NCI-H82 (cell line): ENCODE measurements at regions not wholly inside any gene's neighbourhood (a gene's known extent, or its start where the extent isn't known, plus 50 kb on each side); places are given as distances from the start of the nearest gene placed in this dataset.

Source experiments
- DNase-seq: peaks from one replicate; lab custom pipeline; 2025; lab: John Stamatoyannopoulos, UW

GRCh38 chr2:16317211-16317830 lies 348.3 kb downstream of the CYRIA start:
- DNase-seq: no peak

DNA sequence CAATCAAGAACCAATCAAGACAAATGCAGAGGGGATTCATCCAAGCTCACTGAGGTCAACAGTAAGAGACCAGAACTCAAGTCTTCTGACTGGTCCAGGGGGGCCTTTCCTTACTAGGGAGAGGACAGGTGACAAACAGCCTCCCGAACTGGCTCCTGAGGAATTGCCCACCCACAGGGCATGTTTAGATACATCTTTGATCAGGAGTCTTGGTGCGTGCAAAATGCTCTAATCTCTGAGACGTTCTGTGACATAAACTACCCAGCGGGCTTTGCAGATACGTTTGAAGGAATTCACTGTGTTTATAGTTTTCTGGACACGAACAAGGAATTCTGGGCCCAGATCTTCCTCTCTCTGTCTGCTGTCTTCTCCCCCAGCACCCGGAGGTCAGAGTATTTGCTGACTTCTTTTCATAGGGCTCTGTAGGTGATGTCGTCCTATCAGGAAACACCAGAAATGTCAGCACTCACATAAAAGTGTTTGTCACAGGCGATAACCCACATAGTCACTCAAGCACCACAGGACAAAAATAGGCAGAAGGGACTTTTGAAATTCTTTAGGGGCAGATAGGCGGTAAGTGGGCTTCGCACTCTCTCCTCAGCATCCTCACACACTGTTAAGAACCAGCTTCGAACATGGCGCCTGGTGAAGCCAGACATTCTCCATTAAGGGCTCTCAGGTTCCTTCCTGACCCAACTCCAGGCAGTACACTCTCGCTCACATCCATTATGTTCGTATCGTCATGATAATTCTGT lies 349.0 kb downstream of the CYRIA start:
- DNase-seq: no peak

DNA sequence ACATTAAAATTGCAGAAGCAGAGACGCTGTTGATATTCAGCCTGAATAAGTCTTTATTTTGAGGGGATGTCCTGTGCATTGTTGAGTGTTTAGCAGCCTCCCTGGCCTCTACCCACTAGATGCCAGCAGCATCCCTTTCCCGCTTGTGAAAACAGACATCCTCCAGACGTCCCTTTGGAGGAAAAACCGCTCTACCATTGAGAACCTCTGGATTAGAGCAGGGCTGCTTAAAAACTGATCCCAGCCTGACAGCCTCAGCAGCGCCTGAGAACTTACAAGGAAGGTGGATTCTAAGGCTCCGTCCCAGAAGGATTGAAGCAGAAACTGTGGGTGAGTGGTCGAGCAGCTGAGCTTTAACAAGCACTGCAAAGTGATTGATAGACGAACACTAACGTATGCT lies 349.7 kb downstream of the CYRIA start:
- DNase-seq: peak; percentile 28

GRCh38 chr2:16315458-16315835 lies 350.2 kb downstream of the CYRIA start:
- no peak for DNase-seq

DNA sequence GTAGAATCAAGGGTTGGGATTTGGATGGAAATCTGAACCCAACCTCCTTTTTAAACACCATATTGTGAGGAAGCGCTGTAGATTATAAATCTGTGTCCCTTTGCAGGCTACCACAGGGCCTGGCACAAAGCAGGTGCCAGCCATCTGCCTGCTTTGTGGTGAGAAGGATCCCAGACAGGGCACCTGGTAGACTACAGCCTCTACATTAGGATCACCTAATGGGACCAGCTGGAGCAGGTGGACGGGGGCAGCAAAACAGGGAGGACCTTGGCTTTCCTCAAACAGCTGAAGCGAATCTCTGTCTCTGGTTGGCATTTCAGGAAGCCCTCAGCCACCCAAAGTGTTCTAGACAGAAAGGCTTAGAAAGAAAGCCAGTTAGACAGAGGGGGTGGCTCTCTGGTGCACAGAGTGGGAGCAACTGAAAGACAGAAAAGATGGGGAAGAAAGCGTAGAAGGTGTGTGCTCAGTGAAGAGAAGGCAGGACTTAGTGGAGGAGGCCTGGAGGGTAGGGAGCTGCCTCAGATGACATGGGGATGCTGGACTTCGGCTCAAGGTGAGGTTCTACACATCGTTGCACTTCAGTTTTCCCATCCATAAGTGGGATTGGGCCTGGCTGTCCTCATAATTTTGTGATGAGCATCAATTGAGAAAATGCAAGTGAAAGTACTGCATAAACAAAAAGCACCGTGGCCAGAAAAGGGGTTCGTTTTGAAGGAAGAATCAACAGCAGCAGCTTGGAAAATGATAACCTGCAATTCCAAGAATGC lies 350.8 kb downstream of the CYRIA start:
- no peak for DNase-seq

- DNase-seq: no peak
Observed at GRCh38 chr2:16314001-16314400, 351.6 kb downstream of the CYRIA start.

DNA sequence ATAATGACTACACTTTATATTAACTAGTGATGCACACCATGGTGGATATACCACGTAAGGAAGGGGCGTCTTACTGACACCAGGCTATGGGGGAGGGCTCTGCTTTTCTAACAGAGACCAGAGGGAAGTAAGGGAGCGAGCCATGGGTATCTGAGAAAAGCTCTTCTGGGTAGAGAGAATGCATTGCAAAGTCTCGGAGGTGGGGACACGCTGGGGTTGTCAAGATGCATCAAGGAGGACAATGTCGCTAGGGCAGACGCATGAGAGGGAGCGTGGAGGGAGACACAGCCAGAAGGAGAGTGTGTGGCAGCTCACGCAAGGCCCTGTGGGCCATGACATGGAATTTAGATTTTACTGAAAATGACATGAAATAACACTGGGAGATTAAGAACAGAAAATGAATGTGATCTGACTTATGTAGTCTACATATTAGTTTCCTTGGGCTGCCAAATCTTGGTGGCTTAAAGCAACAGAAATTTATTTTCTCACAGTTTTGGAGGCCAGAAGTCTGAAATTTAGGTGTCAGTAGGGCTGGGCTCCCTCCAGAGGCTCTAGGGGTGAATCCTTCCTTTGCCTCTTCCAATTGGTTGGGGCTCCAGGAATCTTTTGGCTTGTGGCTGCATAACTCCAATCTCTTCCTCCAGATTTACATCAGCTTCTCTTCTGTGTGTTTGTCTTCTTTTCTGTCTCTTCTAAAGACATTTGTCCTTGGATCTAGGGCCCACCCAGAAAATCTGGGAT lies 352.2 kb downstream of the CYRIA start:
- DNase-seq: no peak

DNA sequence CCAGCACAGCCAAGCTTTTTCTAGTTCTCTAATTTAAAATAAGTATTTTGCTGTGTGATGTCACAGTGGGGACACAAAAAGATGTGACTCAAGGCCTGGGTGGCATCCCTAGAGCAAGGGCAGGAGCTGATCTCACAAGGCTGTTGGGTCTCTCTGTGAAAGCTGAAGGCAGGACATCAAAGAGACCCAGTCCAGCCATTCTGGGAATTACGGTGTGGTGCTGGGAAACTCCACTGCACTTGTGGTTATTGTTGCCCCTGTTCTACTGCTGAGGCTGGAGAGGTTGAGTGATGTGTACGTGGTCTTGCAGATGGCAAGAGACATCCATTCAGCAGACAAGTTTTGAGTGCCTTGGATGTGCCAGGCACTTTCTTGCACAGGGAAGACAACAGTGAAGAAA lies 352.9 kb downstream of the CYRIA start:
- no peak for DNase-seq

DNA sequence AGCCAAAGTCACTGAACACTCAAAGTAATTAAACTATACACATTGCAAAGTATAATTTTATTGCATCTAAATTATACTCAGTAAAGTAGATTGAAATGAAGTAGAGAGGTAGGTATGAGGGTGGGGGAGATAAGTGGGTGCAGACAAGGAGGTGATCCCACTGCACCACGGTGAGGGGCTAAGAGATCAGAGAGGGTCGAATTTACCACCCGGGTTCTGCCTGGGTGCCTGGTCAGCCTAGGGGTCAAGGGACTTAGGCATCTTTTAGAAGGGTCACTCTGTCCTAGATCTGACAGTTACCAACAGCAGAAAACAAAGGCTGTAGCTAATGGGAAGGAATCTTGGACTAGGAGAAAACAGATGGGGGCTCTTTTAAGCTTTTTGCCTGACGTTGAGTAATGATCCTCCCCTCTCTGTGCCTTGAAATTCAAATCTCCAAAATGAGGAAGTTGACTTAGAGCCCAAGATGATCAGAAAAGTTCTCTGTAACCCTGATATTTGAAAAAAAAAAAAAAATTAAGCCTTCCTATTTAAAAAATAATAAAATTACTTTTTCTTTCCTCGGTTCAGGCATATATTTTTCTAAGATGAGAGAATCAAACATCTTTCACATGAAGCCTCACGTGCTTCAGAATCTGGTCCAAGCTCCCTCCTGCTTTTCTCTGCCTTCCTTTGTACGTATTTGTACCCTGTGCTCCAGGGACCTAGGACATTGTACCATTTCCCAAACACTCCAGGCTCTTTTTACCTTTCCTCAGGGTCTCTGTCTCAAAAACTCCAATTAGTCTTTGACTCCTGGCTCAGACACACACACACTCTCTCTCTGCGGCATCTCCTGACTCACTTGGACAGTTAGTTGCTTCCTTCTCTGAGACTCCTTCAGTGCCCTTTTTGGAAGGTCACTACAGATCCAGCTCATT lies 353.9 kb downstream of the CYRIA start:
- peak; percentile 57 for DNase-seq

DNA sequence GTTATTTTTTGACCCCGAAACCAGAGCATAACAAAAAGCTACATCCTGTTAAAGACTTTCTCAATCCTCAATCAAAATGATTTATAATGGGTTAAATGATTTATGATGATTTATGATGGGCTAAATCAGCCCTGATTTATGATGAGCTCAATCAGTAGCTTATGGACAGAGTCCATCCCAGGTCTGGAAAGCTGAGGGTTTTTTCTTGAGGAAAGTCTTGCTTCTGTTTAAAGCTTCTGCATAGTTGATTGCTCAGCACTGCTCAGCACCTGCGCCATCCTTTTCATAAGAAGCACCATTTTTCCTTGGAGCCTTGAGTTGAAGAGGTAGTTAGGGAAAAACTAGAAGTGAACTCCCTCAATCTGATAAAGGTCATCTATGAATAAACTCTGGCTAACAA lies 356.8 kb downstream of the CYRIA start:
- DNase-seq: no peak

- no peak for DNase-seq
Observed at GRCh38 chr2:16304876-16305590, 360.6 kb downstream of the CYRIA start.

- DNase-seq: no peak
Observed at GRCh38 chr2:16303761-16304160, 361.9 kb downstream of the CYRIA start.

DNA sequence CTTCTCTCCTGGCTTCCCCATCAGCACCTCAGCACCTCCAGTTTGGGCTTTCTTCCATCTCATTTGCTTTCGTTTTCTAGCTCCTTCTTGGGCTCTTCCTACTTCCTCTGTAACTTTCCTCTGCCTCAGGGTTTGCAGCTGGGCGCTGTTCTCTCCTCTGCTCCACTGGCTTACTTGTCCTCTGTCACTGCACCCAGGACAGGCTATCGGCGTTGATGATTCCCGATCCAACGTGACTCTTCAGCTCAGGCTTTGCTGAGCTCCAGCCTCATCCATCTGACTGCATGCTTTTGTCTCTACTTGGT lies 362.4 kb downstream of the CYRIA start:
- no peak for DNase-seq

- DNase-seq: no peak
Observed at GRCh38 chr2:16302431-16303272, 362.3 kb downstream of the MYCN start.

DNA sequence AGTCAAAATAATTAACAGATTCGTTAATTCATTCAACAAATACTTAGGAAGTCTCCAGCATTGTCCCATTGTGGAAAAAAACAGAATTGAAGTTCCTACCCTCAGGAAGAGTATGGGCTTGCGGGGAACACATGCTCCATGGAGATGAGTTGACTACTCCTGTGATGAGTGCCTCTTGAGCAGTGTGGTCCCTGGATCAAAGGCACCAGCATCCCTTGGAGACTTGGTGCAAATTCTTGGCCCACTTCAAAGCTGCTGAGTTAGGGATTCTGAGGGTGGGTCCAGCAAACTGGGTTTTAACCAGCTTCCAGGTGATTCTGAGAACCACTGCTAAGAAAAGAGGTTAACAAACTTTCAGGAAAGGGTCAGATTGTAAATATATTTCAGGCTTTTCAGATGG lies 361.6 kb downstream of the MYCN start:
- no peak for DNase-seq

- no peak for DNase-seq
Observed at GRCh38 chr2:16298866-16299265, 358.5 kb downstream of the MYCN start.

- no peak for DNase-seq
Observed at GRCh38 chr2:16296331-16297250, 356.2 kb downstream of the MYCN start.

DNA sequence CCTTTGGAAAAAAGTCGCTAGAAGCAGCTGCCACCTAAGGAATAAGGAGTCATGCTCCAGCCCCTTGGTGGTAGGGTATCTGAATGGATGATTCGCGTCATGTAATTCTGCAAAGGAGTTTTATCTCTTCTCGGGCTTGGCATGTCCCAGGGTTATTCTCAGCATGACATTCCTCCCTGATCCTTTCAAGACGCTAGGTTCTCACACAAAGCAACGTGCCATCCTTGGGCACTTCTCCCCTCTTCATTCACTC lies 355.6 kb downstream of the MYCN start:
- DNase-seq: no peak

GRCh38 chr2:16294791-16295190 lies 354.4 kb downstream of the MYCN start:
- no peak for DNase-seq
